LHCN-M2 (cell line): ENCODE measurements at regions not wholly inside any gene's neighbourhood (a gene's known extent, or its start where the extent isn't known, plus 50 kb on each side); places are given as distances from the start of the nearest gene placed in this dataset.
"Not testable (repeated sequence)": the region's sequence is repeated elsewhere in the genome, so short reads cannot be mapped to it uniquely, and the experiment has no call there.

Experiments used
- DNase-seq: peaks from one replicate; pipeline ENCODE4 v3.0.0-alpha.2; 2012; ENCODE audit warnings: low read depth

DNA sequence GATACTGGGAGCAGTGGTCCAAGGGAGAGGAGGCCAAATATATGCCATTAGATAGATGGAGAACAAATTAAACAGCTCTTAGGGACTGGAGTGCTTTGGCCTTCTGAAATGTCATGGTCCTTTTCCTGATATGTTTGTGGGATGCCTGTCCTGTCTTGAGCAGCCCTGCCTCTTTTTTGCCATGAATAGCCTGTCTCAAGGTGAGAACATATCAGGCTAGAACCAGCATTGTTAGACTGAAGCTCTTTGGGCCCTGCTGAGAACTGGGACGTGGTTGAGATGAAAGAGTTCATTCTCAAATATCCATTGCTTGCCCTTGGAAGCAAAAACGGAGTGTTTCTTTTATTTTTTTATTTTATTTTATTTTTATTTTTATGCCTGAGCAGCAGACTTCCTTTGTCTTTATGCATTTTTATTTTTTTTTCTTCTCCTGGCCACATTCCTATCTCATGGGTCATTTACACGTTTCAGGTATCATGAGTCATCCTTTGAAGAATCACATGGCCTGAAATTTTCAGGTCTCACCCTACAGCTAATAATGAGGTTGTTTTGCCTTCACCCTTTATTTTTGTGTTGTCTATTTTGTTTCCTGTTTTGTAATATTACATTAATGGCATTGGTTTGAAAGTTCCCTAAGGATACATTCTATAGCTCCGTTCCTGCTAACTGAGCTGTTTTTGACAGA, 371.4 kb downstream of the PSAT1 start:
- no peak for DNase-seq

DNA sequence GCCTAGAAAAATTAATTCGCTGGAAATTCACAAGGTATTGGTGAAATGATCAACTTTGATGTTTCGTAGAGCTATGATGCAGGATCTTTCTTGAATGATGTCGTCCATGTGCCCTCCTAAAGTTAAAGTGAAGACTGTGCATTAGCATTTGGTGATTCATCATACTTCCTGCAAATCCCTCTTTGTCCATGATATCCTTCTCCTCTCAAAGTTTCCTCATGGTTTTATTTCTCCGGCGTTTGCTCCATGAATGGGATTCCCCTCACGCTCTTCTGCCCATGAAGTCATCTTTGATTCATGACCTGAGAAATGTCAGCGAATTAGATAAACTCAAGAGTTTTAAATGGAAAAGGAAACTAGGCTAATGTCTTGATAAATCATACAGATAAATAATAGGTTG, 372.7 kb downstream of the PSAT1 start:
- DNase-seq = no peak

DNA sequence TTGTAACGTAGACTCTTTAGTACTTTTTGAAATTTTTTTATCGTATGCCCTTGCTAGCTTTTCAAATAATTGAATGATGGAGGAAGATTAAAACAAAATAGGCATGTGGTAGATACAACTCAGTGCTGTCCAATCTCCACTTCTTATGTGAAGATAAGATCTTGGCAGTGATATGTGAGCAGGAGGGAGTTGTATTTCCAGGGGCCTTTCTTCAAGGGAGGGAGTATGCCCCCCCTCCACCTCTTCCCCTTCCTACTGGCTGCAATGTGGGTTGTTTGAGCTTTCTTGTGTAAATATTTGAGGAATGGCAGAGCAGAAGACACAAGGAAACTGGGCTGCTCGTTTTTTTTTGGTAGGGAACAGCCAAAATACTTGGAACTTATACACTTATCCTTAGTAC, 374.9 kb downstream of the PSAT1 start:
- DNase-seq = no peak

DNA sequence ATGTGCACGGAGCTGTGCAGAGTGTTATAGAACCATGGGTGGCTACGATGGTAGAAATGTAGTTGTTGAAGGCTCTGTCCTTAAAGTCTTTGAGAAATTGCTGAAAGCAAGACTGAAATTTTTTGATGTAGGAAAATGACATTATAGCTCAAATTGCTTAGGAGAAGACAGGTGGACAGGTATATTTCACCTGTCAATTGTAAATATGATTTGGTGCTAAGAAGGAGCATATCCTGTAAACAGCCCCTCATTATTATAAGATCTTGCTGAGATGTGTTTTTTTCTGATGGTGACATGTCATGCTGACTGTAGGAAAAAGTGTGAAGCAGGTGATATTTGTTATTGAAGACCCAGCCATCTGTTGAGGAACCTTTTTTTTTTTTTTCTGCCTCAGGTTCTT, 377.9 kb downstream of the PSAT1 start:
- no peak for DNase-seq

DNA sequence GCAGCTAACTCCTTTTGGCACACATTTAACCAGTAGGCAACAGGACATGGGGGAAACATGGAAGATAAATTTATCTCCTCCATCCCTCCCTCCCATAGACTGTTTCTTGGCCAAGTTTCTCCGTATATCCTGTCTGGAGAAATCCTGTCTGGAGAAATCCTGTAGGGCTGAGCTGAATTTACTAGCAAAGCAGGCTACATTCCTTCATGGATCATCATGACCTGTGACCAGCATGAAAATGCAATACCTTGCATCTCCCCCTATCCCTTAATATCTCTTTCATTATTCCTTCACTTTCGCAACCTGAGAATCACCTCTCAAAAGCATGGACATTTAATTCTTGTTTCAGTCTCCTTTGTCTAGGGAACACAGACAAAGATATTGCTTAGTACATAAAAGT, 379.1 kb downstream of the PSAT1 start:
- no peak for DNase-seq

DNA sequence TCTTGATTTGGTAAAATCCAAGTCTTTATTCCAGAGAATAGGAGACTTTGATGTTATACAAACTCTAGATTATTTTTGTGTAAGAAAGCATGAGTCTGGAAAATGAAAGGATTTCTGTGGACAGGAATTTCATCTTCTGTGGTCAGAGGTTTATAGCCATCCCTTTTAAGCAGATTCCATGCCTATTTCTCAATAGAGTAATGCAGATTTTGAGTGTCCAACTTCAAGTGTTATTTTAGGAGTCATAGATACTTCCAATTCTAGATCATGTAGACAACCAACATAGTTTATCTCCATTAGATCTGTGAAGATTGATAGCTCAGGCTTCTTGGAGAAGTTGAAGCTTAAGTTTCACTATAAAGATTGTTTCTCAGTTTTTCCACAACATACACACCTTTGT, 379.7 kb downstream of the PSAT1 start:
- peak; percentile 43 for DNase-seq

DNA sequence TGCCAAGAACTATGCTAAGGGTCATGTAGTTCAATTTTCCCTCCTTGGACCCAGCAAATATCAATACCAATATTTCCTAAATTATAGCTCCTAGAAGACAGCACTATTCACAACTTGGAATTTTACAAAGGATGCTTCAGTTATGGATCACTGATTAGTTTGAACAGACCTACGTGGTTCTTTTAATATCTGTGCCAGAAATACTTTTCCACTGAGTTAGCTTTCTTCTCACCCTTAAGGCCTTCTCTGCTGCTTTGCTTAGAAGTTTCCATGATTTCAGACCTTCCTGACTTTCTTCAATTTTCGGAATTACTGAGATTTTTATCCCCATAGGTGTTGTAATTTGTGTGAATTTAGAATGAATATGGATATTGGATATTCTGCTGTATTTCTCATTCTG, 380.4 kb downstream of the PSAT1 start:
- DNase-seq = no peak

DNA sequence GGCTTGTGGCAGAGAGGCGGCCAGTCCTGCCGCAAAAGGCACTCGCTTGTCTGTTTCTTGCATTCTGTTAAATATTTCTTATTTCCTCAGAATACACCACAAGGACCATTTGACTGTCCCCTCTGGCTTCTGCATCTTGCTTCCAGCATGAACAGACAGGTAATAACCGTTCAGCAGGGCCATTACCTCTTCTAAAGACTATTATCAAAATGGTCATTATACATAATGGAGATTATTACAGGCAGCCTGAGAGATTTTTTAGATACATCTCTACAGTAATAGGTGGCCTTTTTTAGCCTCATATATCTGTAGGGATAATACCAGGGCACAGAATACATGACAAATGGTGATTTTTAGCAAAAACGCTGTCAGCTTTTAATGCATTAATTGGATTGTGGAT, 382.0 kb downstream of the PSAT1 start:
- no peak for DNase-seq

DNA sequence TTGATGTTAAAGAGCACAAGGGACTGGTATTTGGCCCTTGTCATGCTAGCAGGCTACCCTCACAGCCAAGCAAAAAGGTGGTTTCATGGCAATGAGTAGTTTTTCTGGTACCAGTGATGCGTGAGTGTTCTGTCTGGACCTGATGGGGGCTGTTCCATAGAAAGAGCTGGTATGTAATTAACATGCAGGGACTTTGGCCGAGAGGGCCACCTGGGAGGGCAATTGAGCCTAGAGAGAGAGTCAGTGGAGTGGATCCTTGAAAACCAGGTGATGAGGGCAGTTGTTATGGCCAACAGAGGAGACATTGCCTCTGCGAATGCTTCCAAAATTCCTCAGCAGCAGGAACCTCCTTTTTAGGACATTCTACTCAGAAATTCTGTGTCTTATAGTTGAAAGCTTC, 383.3 kb downstream of the PSAT1 start:
- DNase-seq = no peak

DNA sequence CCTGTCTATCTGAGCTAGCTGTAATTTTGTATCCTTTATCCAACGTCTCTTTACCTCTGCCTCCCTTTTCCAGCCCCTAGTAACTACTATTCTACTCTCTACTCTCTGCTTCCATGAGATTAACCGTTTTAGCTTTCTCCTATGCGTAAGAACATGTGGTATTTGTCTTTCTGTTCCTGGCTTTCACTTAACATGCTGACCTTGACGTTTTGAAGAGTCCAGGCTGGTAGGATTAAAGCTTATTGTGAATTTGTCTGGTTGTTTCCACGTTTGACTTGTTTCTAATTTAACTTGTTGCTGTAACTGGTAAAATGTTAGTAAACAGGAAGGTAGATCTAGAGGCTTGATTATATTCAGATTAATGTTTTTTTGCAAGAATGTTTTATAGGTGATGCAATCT, 385.3 kb downstream of the PSAT1 start:
- DNase-seq = no peak

DNA sequence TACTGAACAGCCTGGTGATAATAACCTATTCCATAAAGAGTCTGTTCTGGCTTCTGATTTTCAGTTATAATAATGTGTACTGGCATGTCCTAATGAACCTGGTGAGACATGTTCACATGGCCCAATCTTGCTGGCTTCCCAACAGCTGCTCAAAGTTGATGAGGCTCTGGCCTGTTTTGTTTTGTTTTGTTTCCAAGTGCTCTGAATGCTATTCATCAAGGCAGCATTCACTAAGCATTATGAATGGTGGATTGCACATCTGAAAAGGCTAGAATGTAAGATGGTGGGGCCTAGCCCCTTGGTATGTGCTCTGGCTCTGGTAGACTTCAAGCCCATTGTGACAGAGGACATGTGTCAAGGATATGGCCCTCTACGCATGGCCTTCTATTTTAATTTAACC, 388.5 kb downstream of the PSAT1 start:
- DNase-seq = peak; percentile 68

DNA sequence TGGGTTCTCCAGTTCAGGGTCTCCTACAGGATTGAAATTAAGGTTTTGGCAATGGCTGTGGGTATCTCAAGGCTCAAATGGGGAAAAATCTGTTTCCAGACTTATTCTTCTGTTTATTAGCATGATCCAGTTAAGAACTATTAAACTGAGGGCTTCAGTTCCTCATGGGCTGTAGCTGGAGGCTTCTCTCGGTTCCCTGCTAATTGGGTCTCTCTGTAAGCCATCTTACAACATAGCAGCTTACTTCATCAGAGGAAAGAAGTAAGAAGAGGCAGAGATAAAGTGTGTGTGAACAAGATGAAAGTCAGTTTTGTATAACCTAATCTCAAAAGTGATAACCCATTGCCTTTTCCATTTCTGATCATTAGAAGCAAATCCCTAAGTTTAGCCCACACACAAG, 391.9 kb downstream of the PSAT1 start:
- no peak for DNase-seq

DNA sequence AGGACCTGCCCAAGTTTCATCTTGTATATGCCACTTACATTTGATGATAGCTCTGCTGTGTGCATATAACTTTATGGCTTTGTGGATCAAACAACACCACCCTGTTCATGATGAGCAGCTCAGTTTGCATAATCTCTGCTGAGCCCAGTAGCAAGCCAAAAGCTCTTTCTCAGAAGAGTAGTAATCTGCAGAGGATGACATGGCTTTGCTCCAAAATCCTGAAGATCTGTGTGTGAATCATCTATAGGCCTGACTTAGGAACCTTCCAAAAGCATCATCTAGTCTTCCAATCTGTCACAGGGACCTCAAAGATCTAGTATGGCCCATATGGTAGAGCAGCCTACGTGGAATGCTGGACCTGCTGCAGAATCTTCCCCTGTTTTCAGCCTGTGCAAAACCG, 394.6 kb downstream of the PSAT1 start:
- DNase-seq = no peak

DNA sequence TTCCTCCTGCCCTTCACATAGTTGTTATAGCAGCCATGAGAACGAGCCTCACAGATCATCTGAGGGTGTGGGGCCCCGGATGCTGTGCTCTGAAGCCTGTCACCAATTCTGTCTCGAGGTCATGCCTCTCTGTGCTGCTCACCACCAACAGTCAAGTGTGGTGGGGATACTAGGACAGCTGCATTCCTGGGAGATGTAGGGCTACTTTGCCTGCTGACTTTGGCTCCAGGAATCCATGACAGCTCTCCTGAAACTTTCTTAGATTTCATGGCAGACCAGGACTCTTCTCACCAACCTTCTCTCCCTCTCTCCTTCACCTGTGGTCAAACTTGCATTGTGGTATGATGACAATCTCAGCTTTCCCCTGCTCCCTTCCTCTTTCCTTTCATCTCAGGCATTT, 395.9 kb downstream of the PSAT1 start:
- peak; percentile 82 for DNase-seq

DNA sequence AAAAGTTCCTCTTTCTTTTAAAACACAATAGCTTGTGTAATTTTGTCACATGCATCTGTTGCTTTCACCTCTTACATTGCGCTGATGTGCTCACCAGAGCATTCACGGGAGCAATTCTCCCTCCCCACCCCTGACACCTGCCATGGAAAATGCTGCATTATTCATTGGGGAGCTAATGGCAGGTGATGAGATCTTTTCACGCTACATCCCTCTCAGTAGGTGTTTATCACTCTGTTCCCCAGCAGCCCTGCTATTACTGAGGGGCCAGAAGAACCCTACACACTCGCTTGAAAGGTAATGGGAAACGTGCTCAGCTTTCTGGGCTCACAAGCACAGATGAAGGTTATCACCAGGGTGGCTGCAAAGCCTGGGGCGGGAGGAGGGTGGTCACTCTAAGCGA, 398.0 kb downstream of the PSAT1 start:
- no peak for DNase-seq

DNA sequence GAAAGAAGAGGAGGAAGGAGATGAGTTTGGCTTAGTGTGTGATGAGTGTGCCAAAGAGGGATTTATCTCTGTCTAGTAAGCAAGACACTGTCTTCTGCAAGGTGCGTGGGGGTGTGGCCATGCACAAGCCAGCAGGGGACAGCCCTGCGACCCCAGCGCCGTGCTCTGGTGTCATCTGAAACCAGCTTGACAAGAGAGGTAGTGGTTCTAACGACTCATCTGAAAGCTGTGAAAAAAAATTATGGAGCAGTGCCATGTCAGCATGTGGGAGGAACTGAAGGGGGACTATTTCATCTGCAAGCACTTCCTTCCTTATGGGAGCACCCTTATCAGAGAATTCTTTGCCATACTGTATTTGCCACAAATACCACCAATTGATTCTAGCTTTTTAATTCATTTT, 398.6 kb downstream of the PSAT1 start:
- no peak for DNase-seq

DNA sequence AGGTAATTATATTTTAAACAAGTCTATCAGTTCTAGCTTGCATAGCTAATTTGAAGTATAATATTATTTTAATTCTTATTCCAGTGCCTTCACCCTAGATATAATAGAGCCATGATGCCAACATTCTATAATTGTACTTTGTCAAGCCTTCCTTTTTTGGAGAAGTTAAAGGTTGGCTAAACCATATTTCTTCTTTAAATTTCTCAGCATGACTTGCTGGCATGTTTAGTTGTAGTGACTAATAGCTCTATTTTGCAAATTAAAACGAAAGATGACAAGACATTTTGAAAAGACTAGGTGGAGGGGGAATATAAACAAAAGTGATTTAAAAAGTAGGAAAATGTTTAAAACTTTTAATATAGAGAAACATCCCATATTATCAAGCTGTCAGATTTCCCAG, 400.7 kb downstream of the PSAT1 start:
- DNase-seq = no peak

DNA sequence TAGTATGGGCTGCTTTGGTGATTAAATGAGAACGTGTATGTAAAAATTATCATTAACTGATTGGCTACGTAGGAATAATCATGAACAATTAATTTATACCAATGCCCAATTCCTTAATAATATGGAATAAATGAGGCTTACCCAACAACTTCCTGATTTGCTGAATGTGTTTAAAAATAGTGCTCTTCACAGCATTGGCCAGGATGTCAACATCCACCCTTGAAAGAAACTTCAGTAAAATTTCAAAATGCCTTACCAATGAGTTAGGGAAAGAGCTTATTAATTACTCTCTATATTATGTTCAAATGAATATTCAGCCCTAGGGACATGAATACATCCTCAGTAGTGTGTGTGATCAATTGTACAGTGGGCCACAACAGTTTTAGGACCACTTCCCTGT, 401.4 kb downstream of the PSAT1 start:
- no peak for DNase-seq

DNA sequence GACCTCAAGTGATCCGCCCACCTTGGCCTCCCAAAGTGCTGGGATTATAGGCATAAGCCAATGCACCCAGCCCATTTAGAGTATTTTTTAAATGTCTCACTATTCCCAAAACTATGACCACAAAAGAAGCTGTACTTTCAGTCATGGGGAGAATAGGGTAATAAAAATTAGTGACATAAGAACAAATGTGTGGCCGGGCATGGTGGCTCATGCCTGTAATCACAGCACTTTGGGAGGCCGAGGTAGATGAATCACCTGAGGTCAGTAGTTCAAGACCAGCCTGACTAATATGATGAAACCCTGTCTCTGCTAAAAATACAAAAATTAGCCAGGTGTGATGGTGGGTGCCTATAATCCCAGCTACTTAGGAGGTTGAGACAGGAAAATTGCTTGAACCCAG, 402.3 kb downstream of the PSAT1 start:
- DNase-seq = peak; percentile 35

DNA sequence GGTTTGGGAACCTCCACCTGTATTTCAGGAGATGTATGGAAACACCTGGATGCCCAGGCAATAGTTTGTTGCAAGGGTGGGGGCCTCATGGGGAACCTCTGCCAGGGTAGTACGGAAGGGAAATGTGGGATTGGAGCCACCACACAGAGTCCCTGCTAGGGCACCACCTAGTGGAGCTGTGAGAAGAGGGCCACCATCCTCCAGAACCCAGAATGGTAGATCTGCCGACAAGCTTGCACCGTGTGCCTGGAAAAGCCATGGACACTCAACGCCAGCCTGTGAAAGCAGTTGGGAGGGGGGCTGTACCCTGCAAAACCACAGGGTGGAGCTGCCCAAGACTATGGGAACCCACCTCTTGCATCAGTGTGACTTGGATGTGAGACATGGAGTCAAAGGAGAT, 407.2 kb downstream of the PSAT1 start:
- DNase-seq = not testable (repeated sequence)

DNA sequence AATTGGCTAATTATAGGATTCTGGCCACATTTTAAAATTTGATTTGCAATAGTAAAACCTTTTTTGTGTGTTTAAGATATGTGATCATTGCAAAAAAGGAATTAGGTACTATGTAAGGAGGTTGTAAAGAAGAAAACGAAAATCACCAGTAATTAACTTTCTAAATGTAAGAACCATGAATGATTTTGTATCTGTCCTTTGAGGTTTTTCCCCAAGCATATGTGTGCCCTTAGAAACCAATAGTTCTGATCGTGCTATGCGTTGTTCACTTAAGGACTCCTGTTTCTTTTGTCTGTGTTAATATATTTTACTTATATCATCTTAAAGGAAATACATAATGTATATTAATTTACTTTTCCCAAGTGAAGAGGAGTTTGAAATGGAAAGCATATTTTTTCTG, 410.2 kb downstream of the PSAT1 start:
- DNase-seq = no peak

DNA sequence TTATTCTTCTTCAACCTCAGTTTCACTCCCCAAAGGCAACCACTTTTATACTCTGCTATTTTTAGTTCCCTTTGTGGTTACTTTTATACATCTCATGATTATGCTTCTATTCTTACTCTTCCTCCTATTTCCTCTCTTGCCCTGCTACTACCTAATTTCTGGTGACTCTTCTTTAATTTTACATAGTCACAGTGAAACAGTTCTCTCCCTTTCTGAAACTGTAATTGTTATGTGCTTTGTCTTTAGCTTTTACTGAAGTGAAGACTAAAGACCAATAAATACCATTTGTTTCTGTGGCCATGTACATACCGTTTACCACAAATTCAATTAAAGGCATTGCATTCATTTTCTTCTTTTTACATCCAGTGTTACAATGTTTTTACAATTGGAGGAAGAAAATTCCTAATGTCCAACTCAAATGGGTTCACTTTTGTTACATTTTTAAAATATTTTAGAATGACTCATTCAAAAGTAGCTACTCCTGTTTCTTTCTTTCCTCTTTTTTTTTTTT, 410.6 kb downstream of the PSAT1 start:
- DNase-seq = peak; percentile 79

DNA sequence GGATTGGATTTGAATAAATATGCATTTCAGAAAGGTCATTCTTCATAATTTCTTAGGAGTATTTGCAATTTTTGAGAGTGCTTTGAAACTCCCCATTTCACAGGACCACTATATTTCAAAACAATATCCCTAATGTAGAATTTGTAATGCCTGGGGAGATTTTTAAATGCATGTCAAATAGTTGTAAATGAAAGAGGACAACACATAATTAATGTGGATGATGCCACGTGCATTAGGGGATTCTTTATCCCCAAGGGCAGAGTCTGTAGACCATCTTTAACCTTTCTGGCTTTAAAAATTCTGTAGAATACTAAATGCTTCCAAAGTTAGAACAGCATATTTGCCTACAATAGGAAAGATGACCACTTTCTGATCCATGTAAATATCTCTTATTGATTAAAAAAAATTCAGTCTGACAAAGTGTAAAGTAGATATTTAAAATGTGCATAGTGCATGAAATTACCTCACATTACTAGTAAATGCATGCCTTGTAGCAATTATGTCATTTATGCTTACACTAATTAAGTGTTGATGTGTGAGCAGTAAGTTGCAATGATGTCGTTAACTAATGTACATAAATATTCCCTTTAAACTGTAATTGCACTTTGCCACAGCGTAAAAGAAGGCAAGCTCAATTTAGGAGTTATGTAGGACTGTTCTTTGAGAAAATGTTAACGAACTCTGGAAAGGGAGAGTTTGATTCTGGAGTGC, 416.1 kb downstream of the PSAT1 start:
- DNase-seq = no peak
